Body of pancreas (tissue), 4 donors: ENCODE measurements at regions not wholly inside any gene's neighbourhood (a gene's known extent, or its start where the extent isn't known, plus 50 kb on each side); places are given as distances from the start of the nearest gene placed in this dataset.

ENCODE experiments used
- ATAC-seq: fragments of 150-250 bp; one replicate; pipeline ENCODE4 v1.9.1; 2016
- DNase-seq, 4 donors: peaks; one replicate each; pipeline ENCODE4 v3.0.0-alpha.2; 2019
- H3K27ac ChIP-seq, 4 donors: fragments of 200-600 bp; sonication (generic); 1 replicate in 3 of 4; 2 replicates in 1 of 4; pipeline versions ENCODE4 v1.5.1 to v1.6.1; 2016 to 2019; ENCODE audit warnings: mild to moderate bottlenecking in 1 of 4, mixed read lengths in 1 of 4, moderate library complexity in 1 of 4
- H3K27me3 ChIP-seq, 2 donors: fragments of 200-600 bp; sonication (generic); one replicate each; pipeline ENCODE4 v1.6.0; 2016; ENCODE audit warnings: mild to moderate bottlenecking in 1 of 2
- H3K36me3 ChIP-seq, 2 donors: fragments of 200-600 bp; sonication (generic); replicated peaks in 1 of 2; 2 replicates each; pipeline ENCODE4 v1.5.1; 2016; ENCODE audit warnings: low read depth in 2 of 2; ENCODE audit not compliant: insufficient read depth in 1 of 2
- H3K4me1 ChIP-seq: fragments of 200-600 bp; sonication (generic); one replicate; pipeline ENCODE4 v1.6.0; 2016
- H3K4me3 ChIP-seq, 2 donors: fragments of 200-600 bp; sonication (generic); 1 replicate in 1 of 2; 2 replicates in 1 of 2; pipeline ENCODE4 v1.5.1; 2016 to 2019
- H3K9me3 ChIP-seq, 3 donors: fragments of 200-600 bp; sonication (generic); 1 replicate in 2 of 3; 2 replicates in 1 of 3; pipeline ENCODE4 v1.5.1; 2016
- CTCF ChIP-seq, 7 experiments: fragments of 450-650 bp in 4 of 7; fragments of 200-600 bp in 3 of 7; sonication (generic) in 3 of 7; IDR thresholded peaks; one replicate each; pipeline ENCODE4 v1.5.1; 2016 to 2019; ENCODE audit warnings: antibody characterized with exemption in 7 of 7
- POLR2A ChIP-seq, 3 donors: fragments of 450-650 bp; IDR thresholded peaks; one replicate each; pipeline ENCODE4 v1.6.1; 2016; ENCODE audit warnings: antibody characterized with exemption in 3 of 3, mild to moderate bottlenecking in 2 of 3
- WGBS, 2 donors: methylation state at CpG; one replicate each; pipeline ENCODE4 v1.1.5; 2017; 5-methylcytosine and 5-hydroxymethylcytosine counted together
- intact Hi-C: fragments of 100-400 bp; cut with DNase I; formaldehyde crosslinking; loops from one replicate; pipeline ENCODE4 v1.15.1; 2023

- WGBS, 2 donors = 26 to 37% methylated on average over 1 of the region's 1 CpG
- no peaks in the 10 kb centered on the region for H3K4me1 ChIP-seq
- no peak for DNase-seq
- H3K27me3 ChIP-seq = no peaks in the 10 kb centered on the region
- ATAC-seq = no peak
- TF ChIP-seq CTCF (IDR thresholded peaks at IDR 0.05) = no peak
- no peak for TF ChIP-seq POLR2A (IDR thresholded peaks at IDR 0.05)
- no peaks in the 10 kb centered on the region for H3K36me3 ChIP-seq
- H3K4me3 ChIP-seq = no peak overlapping the region
- H3K9me3 ChIP-seq = no peaks in the 10 kb centered on the region
- H3K27ac ChIP-seq = no peak overlapping the region
- intact Hi-C loops = no loop called here
These were observed 263.6 kb upstream of the PCSK5 start for GRCh38 chr9:75626860-75627259.

GRCh38 chr9:75628952-75629351, 261.5 kb upstream of the PCSK5 start:
- no peak for ATAC-seq
- intact Hi-C loops = no loop called here
- no peak for DNase-seq
- TF ChIP-seq POLR2A (IDR thresholded peaks at IDR 0.05) = no peak
- no peak for TF ChIP-seq CTCF (IDR thresholded peaks at IDR 0.05)
- Histone ChIP-seq H3K27me3 (no peaks in the 10 kb centered on the region), H3K4me3 (no peak overlapping the region), H3K27ac (no peak overlapping the region), H3K4me1 (no peaks in the 10 kb centered on the region), H3K9me3 (no peaks in the 10 kb centered on the region), H3K36me3 (no peaks in the 10 kb centered on the region)
- WGBS, 2 donors = 27 to 32% methylated on average over 3 of the region's 3 CpGs

- no peak overlapping the region for H3K27ac ChIP-seq
- no peaks in the 10 kb centered on the region for H3K4me1 ChIP-seq
- ATAC-seq (no peak), DNase-seq (no peak)
- 56 to 58% methylated on average over 7 of the region's 7 CpGs for WGBS, 2 donors
- no peak overlapping the region for H3K4me3 ChIP-seq
- H3K36me3 ChIP-seq = no peaks in the 10 kb centered on the region
- no peaks in the 10 kb centered on the region for H3K9me3 ChIP-seq
- TF ChIP-seq POLR2A (IDR thresholded peaks at IDR 0.05) (no peak), CTCF (IDR thresholded peaks at IDR 0.05) (no peak)
- H3K27me3 ChIP-seq = no peaks in the 10 kb centered on the region
- intact Hi-C loops = no loop called here
These were observed 256.9 kb upstream of the PCSK5 start for GRCh38 chr9:75633451-75634057.

GRCh38 chr9:75636427-75637045, 253.9 kb upstream of the PCSK5 start:
- TF ChIP-seq POLR2A (IDR thresholded peaks at IDR 0.05) (no peak), CTCF (IDR thresholded peaks at IDR 0.05) (no peak)
- WGBS, 2 donors = 64 to 70% methylated on average over 4 of the region's 4 CpGs
- intact Hi-C loops = no loop called here
- ATAC-seq = no peak
- Histone ChIP-seq H3K27ac (no peak overlapping the region), H3K36me3 (no peaks in the 10 kb centered on the region), H3K4me1 (no peaks in the 10 kb centered on the region), H3K9me3 (no peaks in the 10 kb centered on the region), H3K27me3 (no peaks in the 10 kb centered on the region), H3K4me3 (no peak overlapping the region)
- no peak for DNase-seq
